SW 1271 (cell line): ENCODE measurements at regions not wholly inside any gene's neighbourhood (a gene's known extent, or its start where the extent isn't known, plus 50 kb on each side); places are given as distances from the start of the nearest gene placed in this dataset.
"Not testable (repeated sequence)": the region's sequence is repeated elsewhere in the genome, so short reads cannot be mapped to it uniquely, and the experiment has no call there.

Experiments
- DNase-seq, 2 experiments: peaks; one replicate each; lab custom pipeline; 2025; lab: John Stamatoyannopoulos, UW

DNA sequence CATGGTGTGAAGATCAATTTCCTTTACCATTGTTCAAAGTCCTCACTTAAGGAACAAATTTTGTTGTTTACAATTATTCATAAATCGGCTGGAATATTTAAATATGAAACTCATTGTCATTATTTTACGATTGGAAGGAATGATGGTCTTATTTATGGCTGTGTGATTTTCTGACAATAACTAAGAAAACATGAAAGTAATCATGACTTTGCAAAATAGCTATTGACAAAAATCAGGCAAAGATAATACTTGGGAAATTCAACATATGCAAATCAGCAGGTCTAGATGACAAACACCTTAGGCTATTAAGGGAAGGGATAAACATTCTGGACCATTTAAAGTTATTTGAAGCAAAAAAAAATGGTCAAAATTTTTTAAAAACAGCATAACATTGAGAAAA, 654.8 kb upstream of the CNTN5 start:
- DNase-seq = no peak

GRCh38 chr11:98390391-98390790, 630.4 kb upstream of the CNTN5 start:
- DNase-seq = no peak

GRCh38 chr11:98394500-98394899, 626.2 kb upstream of the CNTN5 start:
- DNase-seq = not testable (repeated sequence)

DNA sequence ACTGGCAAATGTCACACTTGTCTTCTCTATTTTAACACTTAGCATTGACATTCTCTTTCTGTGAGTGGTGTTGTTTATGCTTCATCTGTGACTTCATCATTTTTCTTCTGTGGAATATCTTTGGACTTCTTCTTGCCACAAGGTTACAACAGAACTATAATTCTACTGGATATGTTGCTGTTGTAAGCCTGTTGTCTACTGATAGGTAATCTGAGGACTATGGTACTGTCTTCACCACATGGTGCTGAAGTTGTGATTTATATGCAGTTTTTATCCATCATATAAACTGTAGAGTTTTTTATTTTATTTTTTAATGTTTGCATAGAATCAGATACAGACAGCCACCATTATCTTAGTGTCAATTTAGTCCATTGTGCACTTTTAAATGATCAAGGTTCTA, 622.2 kb upstream of the CNTN5 start:
- no peak for DNase-seq

DNA sequence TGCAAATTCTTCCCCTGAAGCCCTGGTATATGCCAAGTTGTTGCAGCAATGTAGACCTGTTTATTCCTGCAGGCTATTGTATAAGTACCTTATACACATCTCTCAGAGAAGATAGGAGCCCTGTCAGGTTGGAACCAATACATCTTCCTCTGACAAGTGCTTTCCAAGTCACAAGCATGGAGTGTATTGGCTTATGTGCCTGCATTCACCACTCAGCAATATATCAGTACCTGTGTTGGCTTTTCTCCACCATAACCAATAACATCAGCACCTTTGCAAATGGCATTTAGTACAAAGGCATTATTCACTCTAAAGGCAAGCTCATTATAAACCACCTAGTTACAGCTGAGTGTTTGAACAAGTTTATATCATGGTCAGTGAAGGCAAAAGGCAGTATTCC, 611.7 kb upstream of the CNTN5 start:
- DNase-seq = no peak

GRCh38 chr11:98411777-98412176, 609.0 kb upstream of the CNTN5 start:
- DNase-seq = no peak

DNA sequence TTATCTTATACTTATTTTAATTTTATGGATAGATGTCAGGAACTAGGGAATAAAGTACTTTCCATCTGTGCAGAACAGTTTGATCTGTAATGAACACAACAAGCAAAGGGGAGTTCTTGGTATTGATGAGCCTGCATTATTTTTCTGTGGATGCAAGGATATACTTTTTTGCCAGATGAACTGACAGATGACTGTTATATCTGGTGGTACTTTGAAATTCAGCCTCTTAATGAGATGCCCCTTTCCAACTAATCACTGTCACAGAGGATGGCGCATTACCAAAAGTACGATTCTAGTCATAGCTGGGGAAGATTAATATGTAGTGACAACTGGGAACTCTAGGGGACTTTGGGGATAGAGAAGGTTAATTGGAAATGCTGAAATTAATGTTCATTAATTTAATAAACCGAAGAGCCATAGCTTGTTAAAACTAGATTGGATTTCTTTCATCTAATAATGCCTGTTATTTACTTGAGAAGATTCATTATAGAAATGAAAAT, 603.4 kb upstream of the CNTN5 start:
- DNase-seq = no peak

- no peak for DNase-seq
Measured at GRCh38 chr11:98423933-98424332, 596.8 kb upstream of the CNTN5 start.

- DNase-seq = not testable (repeated sequence)
Measured at GRCh38 chr11:98424773-98425172, 596.0 kb upstream of the CNTN5 start.

GRCh38 chr11:98431463-98432359, 589.0 kb upstream of the CNTN5 start:
- DNase-seq = no peak

- DNase-seq = no peak
Measured at GRCh38 chr11:98434296-98434695, 586.5 kb upstream of the CNTN5 start.

DNA sequence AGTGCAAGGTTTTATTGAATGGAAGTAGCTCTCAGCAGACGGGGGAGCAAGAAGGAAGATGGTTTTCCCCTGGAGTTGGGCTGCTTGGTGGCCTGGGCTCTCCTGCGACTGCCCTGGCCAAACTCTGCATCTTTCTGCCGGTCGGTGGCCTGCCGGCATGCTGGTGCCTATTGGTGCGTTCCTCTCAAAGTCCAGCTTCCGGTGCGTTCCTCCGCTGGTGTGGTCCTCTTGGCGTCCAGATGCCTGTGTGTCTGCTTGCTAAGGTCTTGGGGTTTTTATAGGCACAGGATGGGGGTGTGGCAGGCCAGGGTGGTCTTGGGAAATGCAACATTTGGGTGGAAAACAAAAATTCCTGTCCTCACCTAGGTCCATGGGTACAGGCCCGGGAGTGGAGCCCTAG, 567.4 kb upstream of the CNTN5 start:
- DNase-seq = no peak

DNA sequence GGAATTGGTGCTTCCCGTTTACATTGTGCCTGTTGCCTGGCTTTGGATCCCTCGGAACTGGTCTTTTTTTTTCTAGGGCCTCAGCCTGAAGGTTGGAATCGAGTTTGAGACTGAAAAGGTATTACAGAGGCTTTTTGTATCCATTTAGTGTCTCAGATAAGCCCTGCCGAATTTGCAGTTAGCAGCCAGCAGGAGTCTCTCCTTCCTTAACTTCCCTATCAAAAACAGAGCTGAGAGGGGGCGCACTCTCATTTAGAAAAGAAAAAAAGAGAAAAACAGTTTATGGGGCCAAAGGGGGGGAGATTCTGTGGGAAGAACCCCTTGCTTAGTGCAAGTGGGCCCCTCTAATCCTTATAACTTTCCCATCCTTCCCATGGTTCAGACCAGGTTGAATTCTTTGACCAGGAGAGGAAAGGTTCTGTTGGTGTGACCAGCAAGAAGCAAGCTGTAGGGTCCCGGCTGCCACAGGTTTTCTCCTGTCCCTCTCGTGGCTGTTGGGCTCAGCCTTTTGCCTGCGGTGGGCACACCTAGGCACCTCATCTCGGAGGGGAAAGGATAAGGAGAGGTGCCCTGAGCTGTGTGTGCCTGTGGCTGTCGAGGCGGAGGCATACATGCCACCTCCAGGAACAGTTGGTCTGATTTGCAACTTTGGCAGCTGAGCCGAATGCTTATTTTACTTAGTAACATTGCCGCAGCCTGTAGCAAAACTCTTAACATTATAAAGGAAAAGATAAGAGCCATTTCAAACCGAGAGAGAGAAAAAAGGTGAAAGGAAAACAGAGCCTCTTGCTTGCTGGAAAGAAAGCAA, 565.0 kb upstream of the CNTN5 start:
- DNase-seq = no peak

- DNase-seq = no peak
Measured at GRCh38 chr11:98456308-98456680, 564.5 kb upstream of the CNTN5 start.

- DNase-seq = no peak
Measured at GRCh38 chr11:98495016-98495415, 525.7 kb upstream of the CNTN5 start.

DNA sequence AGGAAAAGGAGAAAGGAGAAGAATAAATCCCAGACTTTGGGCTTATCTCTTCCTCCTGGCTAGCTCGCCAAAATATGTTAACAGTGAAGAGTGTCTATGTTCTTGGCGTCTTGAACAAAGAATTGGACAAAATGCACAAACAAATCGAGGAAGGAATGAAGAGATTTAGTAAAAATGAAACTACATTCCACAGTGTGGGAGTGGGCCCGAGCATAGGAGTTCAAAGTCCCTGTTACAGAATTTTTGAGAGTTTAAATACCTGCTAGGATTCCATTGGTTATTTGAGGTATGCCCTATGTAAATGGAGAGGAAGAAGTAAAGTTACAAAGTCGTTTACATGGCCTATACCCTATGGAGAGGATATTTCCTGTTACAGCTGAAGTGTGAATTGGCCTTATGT, 525.1 kb upstream of the CNTN5 start:
- DNase-seq = no peak

GRCh38 chr11:98507208-98507607, 513.5 kb upstream of the CNTN5 start:
- no peak for DNase-seq

DNA sequence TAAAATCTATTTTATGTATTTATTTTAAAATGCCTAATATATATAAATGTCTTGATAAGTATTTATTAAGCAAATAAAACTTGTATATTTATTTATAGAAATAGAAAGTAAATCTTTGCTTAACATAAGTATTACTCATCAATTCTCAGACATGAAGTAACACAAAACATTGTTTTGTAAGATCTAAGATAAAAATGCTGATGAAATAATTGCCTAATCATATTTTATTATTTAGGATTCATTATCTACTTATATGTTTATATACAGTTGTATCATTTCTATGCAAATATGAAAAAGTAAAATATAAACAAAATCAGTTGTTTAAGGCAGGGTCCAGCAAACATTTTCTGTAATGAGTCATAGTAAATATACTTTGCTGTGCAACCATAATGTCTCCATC, 507.8 kb upstream of the CNTN5 start:
- DNase-seq = no peak

DNA sequence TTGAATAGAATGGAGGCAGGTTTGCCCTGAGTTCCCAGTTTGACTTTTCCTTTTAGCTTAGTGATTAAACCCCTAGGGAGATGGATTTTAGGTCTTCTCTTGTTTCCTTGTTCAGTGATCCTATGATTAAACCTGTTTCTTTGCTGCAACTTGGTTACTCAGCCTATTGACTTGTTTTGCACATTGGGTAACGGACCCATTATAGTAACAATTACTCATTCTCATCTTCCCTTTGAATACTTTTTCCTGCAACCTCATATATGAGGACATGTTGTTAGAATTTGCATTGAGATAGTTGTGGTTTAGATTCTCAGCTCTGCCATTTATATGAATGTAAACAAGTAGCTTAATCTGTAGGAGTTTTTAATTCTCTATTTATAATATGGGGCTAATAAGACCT, 489.2 kb upstream of the CNTN5 start:
- DNase-seq = no peak

- no peak for DNase-seq
Measured at GRCh38 chr11:98536023-98536422, 484.7 kb upstream of the CNTN5 start.

DNA sequence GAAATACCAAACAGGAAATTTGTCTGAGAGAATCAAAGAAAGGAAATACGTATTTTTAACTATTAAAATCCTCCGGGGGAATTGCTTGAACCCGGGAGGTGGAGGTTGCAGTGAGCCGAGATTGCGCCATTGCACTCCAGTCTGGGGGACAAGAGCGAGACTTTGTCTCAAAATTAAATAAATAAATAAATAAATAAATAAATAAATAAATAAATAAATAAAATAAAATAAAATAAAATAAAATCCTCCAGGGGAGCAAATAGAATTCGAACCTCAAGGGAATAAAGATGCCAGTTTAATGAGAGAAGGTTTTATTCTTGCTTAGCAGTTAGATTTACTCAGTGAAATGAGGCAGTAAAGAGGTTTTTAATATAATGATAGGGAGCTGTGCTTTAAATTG, 482.4 kb upstream of the CNTN5 start:
- not testable (repeated sequence) for DNase-seq

DNA sequence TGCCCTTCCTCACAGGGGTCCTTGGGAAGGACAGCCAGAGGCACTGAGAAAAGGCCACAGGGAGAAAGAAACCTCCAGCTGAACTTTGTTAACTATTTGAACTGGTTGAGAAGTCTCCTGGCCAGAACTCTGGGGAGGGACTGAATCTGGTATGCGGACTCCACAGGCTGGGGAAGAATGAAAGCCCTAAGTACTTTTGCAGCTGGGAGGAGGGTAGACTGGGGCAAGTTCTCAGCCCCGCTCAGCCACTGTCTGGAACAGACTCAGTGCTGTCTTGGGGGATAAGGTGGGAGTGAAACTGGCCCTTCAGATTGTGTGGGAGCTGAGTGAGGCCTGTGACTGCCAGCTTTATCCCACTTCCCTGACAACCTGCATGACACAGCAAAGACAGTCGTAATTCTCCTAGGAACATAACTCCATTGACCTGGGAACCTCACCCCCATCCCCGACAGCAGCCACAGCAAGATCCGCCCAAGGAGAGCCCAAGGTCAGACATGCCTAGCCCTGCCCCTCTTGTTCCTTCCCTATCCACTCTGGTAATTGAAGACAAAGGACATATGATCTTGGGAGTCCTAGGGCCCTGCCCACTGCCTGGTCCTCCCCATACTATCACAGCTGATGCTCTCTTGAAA, 475.1 kb upstream of the CNTN5 start:
- DNase-seq = no peak

- no peak for DNase-seq
Measured at GRCh38 chr11:98549571-98549970, 471.2 kb upstream of the CNTN5 start.
